H9 (cell line): ENCODE measurements at regions not wholly inside any gene's neighbourhood (a gene's known extent, or its start where the extent isn't known, plus 50 kb on each side); places are given as distances from the start of the nearest gene placed in this dataset.
"Not testable (repeated sequence)": the region's sequence is repeated elsewhere in the genome, so short reads cannot be mapped to it uniquely, and the experiment has no call there.

Source experiments
- DNase-seq: peaks from one replicate; pipeline ENCODE4 v3.0.0-alpha.2; 2017
- H2AFZ ChIP-seq: one replicate; pipeline ENCODE4 v1.6.1; 2013; ENCODE audit warnings: mild to moderate bottlenecking, low read length, control low read depth, moderate library complexity
- H2AK5ac ChIP-seq: 2 replicates; pipeline ENCODE4 v1.6.1; 2013; ENCODE audit warnings: low read length, control low read depth, mixed read lengths; ENCODE audit not compliant: insufficient read length
- H2BK120ac ChIP-seq: one replicate; pipeline ENCODE4 v1.6.1; 2013; ENCODE audit warnings: low read depth, mild to moderate bottlenecking, low read length, control low read depth, inconsistent platforms; ENCODE audit not compliant: poor library complexity, severe bottlenecking
- H2BK12ac ChIP-seq: 2 replicates; pipeline ENCODE4 v1.6.1; 2013; ENCODE audit warnings: low read length, control low read depth, mixed read lengths, low read depth; ENCODE audit not compliant: insufficient read length
- H2BK15ac ChIP-seq: 2 replicates; pipeline ENCODE4 v1.6.1; 2013; ENCODE audit warnings: low read depth, low read length, control low read depth
- H2BK20ac ChIP-seq: one replicate; pipeline ENCODE4 v1.6.1; 2013; ENCODE audit warnings: low read depth, mild to moderate bottlenecking, low read length, control low read depth, inconsistent platforms; ENCODE audit not compliant: poor library complexity, severe bottlenecking
- H2BK5ac ChIP-seq: 2 replicates; pipeline ENCODE4 v1.6.1; 2013; ENCODE audit warnings: low read length, control low read depth, mixed read lengths; ENCODE audit not compliant: insufficient read length
- H3K14ac ChIP-seq: 2 replicates; pipeline ENCODE4 v1.6.1; 2013; ENCODE audit warnings: low read length, control low read depth; ENCODE audit not compliant: insufficient read depth
- H3K18ac ChIP-seq: 2 replicates; pipeline ENCODE4 v1.6.1; 2013; ENCODE audit warnings: low read depth, mild to moderate bottlenecking, mixed read lengths, low read length, control low read depth; ENCODE audit not compliant: insufficient read length
- H3K23ac ChIP-seq: 2 replicates; pipeline ENCODE4 v1.6.1; 2013; ENCODE audit warnings: low read length, control low read depth, mixed read lengths, low read depth; ENCODE audit not compliant: insufficient read length
- H3K23me2 ChIP-seq: 2 replicates; pipeline ENCODE4 v1.6.1; 2013; ENCODE audit warnings: low read depth, mild to moderate bottlenecking, mixed read lengths, low read length, control low read depth; ENCODE audit not compliant: insufficient read length, poor library complexity, severe bottlenecking
- H3K27ac ChIP-seq: 2 replicates; pipeline ENCODE4 v1.5.1; 2013; ENCODE audit warnings: low read length, control low read depth, mixed read lengths, low read depth; ENCODE audit not compliant: insufficient read length
- H3K27me3 ChIP-seq: 2 replicates; pipeline ENCODE4 v1.6.1; 2013; ENCODE audit warnings: low read length, control low read depth, inconsistent platforms; ENCODE audit not compliant: insufficient read depth
- H3K4ac ChIP-seq: 2 replicates; pipeline ENCODE4 v1.6.1; 2013; ENCODE audit warnings: low read depth, mild to moderate bottlenecking, control low read depth, inconsistent platforms, low read length, moderate library complexity
- H3K4me1 ChIP-seq: 2 replicates; pipeline ENCODE4 v1.6.1; 2013; ENCODE audit warnings: low read length, control low read depth, inconsistent platforms; ENCODE audit not compliant: insufficient read depth
- H3K4me2 ChIP-seq: 2 replicates; pipeline ENCODE4 v1.6.1; 2013; ENCODE audit warnings: low read length, control low read depth, mixed read lengths; ENCODE audit not compliant: insufficient read length, insufficient read depth
- H3K56ac ChIP-seq: 2 replicates; pipeline ENCODE4 v1.6.1; 2013; ENCODE audit warnings: low read depth, mild to moderate bottlenecking, mixed read lengths, low read length, control low read depth; ENCODE audit not compliant: insufficient read length
- H3K79me1 ChIP-seq: 2 replicates; pipeline ENCODE4 v1.6.1; 2013; ENCODE audit warnings: low read depth, mild to moderate bottlenecking, moderate library complexity, low read length, control low read depth, inconsistent platforms; ENCODE audit not compliant: insufficient read depth, poor library complexity, severe bottlenecking
- H3K79me2 ChIP-seq: 2 replicates; pipeline ENCODE4 v1.6.1; 2013; ENCODE audit warnings: low read length, control low read depth, inconsistent platforms; ENCODE audit not compliant: insufficient read depth
- H3K9ac ChIP-seq: 2 replicates; pipeline ENCODE4 v1.6.1; 2013; ENCODE audit warnings: low read length, control low read depth, mixed read lengths; ENCODE audit not compliant: insufficient read length; ENCODE audit errors: extremely low read depth
- H3K9me3 ChIP-seq: one replicate; pipeline ENCODE4 v1.6.1; 2013; ENCODE audit warnings: low read depth, low read length, inconsistent platforms; ENCODE audit not compliant: control insufficient read depth
- H3T11ph ChIP-seq: one replicate; pipeline ENCODE4 v1.6.1; 2013; ENCODE audit warnings: mild to moderate bottlenecking, low read length, control low read depth, inconsistent platforms
- H4K20me1 ChIP-seq: one replicate; pipeline ENCODE4 v1.6.1; 2013; ENCODE audit not compliant: control insufficient read depth, insufficient read length, insufficient read depth
- H4K5ac ChIP-seq: 2 replicates; pipeline ENCODE4 v1.6.1; 2013; ENCODE audit warnings: low read depth, mild to moderate bottlenecking, mixed read lengths, low read length, control low read depth; ENCODE audit not compliant: insufficient read length
- H4K8ac ChIP-seq: replicated peaks from 2 replicates; pipeline ENCODE4 v1.6.1; 2013; ENCODE audit warnings: low read length, control low read depth, mixed read lengths, low read depth; ENCODE audit not compliant: insufficient read length
- H4K91ac ChIP-seq: 2 replicates; pipeline ENCODE4 v1.6.1; 2013; ENCODE audit warnings: low read depth, mild to moderate bottlenecking, moderate library complexity, mixed read lengths, low read length, control low read depth; ENCODE audit not compliant: insufficient read length
- H3K27ac Mint-ChIP-seq, 3 experiments: 2 replicates in 2 of 3; 3 replicates in 1 of 3; pipeline ENCODE4 v1.8.0; 2020 to 2021; ENCODE audit warnings: mixed read lengths in 3 of 3, mild to moderate bottlenecking in 1 of 3, moderate library complexity in 1 of 3
- H3K27me3 Mint-ChIP-seq: 2 replicates; pipeline ENCODE4 v1.8.0; 2021; ENCODE audit warnings: low read depth, mild to moderate bottlenecking, moderate library complexity, mixed read lengths
- H3K36me3 Mint-ChIP-seq, 3 experiments: 2 replicates in 2 of 3; 3 replicates in 1 of 3; pipeline ENCODE4 v1.8.0; 2020 to 2021; ENCODE audit warnings: low read depth in 3 of 3, mixed read lengths in 3 of 3; ENCODE audit not compliant: insufficient read depth in 1 of 3
- H3K4me1 Mint-ChIP-seq, 2 experiments: 2 replicates each; pipeline ENCODE4 v1.8.0; 2020; ENCODE audit warnings: mixed read lengths in 2 of 2
- H3K4me3 Mint-ChIP-seq, 2 experiments: 2 replicates in 1 of 2; 3 replicates in 1 of 2; pipeline ENCODE4 v1.8.0; 2020 to 2021; ENCODE audit warnings: mild to moderate bottlenecking in 2 of 2, mixed read lengths in 2 of 2, moderate library complexity in 1 of 2
- H3K9me3 Mint-ChIP-seq, 2 experiments: 2 replicates in 1 of 2; 3 replicates in 1 of 2; pipeline ENCODE4 v1.8.0; 2020; ENCODE audit warnings: mild to moderate bottlenecking in 2 of 2, mixed read lengths in 2 of 2, moderate library complexity in 1 of 2
- WGBS: extraction: QIAGEN DNeasy Blood & Tissue Kit; methylation state at CpG from one replicate; pipeline ENCODE4 v1.1.7; 2013; ENCODE audit warnings: missing lambda C conversion rate, low lambda C conversion rate, mixed read lengths; ENCODE audit not compliant: insufficient read length; ENCODE audit errors: extremely low coverage; 5-methylcytosine and 5-hydroxymethylcytosine counted together

- not testable (repeated sequence) for DNase-seq, H3K14ac ChIP-seq, H2BK5ac ChIP-seq, H2BK20ac ChIP-seq, H3K36me3 Mint-ChIP-seq, H3K9me3 Mint-ChIP-seq, H4K5ac ChIP-seq, H3K56ac ChIP-seq, H2AFZ ChIP-seq, H3K4me3 Mint-ChIP-seq, H3K27me3 Mint-ChIP-seq, H2BK12ac ChIP-seq, H3T11ph ChIP-seq, H2AK5ac ChIP-seq, H4K20me1 ChIP-seq, H4K8ac ChIP-seq, H3K9ac ChIP-seq, H3K27ac Mint-ChIP-seq, H3K79me1 ChIP-seq, H3K4ac ChIP-seq, H4K91ac ChIP-seq, H3K18ac ChIP-seq, H2BK120ac ChIP-seq, H3K23me2 ChIP-seq, H3K79me2 ChIP-seq, H2BK15ac ChIP-seq, H3K27me3 ChIP-seq, H3K9me3 ChIP-seq, H3K23ac ChIP-seq, H3K27ac ChIP-seq, H3K4me1 ChIP-seq, H3K4me2 ChIP-seq
- WGBS, result no CpG with 5 or more reads among the region's 12 CpGs
- peaks cover 17 to 19% of the 10 kb centered on the region in 2 experiments for H3K4me1 Mint-ChIP-seq
Observed at GRCh38 chr13:21307158-21307557, 130.7 kb downstream of the MRPL57 start.
